ENCODE measurements at regions not wholly inside any gene's neighbourhood (a gene's known extent, or its start where the extent isn't known, plus 50 kb on each side); places are given as distances from the start of the nearest gene placed in this dataset.

- TF ChIP-seq CTCF (IDR thresholded peaks at IDR 0.05; ENCODE audit: insufficient read depth, low read depth, low read length) = no peak
- no peak for TF ChIP-seq EZH2 (IDR thresholded peaks at IDR 0.05; ENCODE audit: insufficient read depth, low read length)
These were observed 65.4 kb upstream of the CHRM2 start for GRCh38 chr7:136803028-136803427.
